ENCODE measurements at regions not wholly inside any gene's neighbourhood (a gene's known extent, or its start where the extent isn't known, plus 50 kb on each side); places are given as distances from the start of the nearest gene placed in this dataset.
"Not testable (repeated sequence)": the region's sequence is repeated elsewhere in the genome, so short reads cannot be mapped to it uniquely, and the experiment has no call there.

DNA sequence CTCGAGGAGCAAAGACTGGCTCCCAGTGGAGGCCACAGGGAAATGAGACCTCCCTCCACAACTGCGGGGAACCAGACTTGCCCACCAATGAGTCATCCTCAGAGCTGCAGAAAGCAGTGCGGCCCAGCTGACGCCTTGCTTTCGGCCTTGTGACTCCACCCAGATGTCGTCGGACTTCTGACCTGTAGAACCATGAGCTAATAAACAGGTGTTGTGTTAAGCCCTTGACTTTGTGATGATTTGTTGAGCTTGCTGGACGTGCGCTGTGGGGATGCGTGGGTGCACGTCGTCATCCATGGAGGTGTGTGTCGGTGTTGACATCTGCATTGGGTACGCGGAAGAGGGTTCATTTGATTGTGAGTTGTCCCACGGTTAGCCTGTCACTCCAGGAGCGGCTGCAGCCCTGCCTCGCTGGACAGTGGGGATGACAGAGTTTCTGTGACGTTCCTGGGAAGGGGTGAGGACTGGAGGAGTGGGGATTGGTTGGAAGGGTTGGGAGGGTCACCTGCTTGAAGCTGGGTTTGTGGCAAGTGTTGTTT is 154.1 kb downstream of the SH3BP4 start:
- DNase-seq = no peak

DNA sequence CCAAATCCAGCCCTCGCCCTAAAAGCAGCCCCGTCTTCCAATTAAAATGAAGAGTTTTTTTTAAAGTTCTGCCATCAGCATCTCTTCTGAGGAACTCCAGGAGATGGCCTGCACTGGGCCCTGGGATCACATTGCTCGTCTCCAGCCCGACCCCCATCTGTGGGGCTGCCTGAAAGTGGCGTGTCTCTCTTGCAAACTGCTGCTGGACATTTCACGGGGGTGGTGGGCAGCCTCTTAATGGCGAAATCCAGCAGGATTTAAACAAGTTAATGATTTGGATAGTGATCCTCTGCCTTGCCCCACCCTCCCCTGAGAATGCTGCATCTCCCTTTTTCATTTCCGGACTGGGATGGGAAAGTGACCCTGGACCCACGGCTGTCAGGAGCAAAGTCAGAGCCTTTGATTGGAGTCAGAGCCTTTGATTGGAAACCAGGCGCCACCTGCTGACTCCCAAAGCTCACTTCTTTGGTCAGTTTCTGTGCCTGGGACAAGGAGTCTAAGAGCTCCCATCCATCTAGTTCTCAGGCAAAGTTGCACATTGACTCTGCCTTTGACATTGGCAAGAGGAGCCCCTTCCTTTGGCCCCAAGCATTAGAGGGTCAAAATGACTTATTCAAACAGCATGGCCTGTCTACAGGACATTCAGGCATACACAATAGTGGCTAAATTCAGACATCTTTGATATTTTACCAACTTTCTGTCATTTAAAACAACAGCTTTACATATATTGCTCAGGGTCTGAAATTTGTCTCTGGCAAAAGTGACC is 155.2 kb downstream of the SH3BP4 start:
- DNase-seq = peak; percentile 56

DNA sequence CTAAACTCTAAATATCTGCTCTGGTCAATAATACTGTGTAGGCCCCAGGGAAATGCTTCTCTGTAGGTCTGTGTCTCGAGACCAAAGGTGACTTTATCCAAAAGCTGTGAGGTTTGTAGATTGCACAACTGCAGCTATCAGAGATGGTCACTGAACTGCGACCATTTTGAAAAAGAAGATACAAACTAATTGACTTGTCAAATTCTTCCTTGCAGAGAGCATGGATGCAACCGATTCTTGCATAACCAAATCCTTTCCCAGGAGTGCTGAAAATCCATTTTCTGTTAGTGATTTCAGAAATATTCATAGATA is 155.8 kb downstream of the SH3BP4 start:
- DNase-seq = no peak

DNA sequence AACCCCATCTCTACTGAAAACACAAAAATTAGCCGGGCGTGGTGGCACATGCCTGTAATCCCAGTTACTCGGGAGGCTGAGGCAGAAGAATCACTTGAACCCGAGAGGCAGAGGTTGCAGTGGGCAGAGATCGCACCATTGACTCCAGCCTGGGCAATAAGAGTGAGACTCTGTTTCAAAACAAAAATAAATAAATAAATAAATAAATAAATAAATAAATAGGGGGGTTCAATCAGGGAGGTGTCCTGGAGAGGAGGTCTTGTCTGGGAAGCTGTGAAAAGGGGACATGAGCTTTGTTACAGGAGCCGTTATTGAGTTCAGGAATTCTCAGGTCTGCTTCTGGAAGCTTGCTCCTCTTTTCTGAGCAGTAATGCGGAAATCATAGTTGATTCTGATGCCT is 157.7 kb downstream of the SH3BP4 start:
- DNase-seq = not testable (repeated sequence)

DNA sequence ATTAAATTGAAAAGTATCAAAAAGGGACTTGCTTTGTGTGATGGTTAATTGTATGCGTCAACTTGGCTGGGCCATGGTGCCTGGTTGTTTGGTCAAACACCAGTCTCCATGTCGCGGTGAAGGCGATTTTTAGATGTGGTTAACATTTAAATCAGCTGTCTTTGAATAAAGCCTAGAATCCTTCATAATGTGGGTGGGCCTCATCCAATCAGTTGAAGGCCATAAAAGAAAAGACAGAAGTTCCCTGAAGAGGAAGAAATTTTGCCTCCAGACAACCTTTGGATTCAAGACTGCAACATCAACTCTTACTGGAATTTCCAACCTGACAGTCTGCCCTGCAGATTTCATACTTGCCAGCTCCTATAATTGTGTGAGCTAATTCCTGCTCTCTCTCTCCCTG is 160.5 kb downstream of the SH3BP4 start:
- DNase-seq = no peak

DNA sequence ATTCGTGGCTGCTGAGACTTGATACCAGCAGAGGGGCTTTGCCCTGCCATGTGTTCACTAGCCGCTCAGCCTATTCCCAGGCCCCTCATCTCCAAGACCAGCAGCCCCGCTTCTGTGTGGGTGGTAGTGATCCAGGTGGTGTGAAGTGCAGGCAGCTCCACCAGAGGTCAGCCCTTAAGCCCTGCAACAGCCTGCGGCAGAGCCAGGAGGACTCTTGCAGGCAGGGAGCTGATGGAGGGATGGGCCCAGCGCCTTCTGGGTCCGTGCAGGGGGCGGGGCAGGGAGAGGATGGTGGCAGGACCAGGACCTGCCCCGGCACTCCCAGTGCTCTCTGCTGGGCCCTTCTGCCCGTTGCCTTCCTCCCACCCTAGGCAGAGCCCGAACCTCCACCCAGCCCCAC is 162.0 kb downstream of the SH3BP4 start:
- DNase-seq = no peak

DNA sequence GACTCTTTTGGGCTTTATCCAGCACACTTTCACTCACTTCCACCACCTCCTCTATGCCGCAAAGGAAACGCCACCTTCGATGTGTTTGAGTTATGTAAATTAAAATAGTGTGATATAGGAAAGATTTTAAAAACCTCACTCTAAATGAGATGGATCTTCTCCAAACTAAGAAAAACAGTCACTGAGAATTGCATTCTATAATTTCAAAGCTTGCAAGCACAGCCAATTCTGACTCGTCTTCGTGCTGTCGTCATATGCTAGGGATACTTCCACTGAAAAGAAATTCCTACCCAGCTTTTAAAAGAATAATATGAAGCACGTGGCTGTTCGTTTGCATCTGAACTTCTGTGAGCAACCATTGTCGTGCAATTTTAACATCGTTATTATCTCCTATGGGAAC is 162.5 kb downstream of the SH3BP4 start:
- no peak for DNase-seq

DNA sequence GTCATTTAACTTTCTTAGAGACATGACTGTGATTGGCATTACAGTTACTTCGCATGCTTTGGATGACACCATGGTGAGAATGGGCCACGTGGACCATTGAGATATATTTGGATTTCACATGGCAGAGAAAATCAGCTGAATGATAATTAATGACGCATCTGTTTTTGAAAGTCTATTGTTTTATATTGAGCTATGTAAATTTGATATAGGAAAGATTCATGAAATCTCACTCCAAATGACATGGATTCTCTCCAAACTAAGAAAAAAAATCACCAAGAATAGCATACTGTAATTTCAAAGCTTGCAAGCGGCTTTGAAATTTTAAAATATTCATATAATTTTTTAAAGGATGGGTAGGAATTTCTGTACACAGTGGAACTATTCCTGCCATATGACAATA is 163.7 kb downstream of the SH3BP4 start:
- no peak for DNase-seq

DNA sequence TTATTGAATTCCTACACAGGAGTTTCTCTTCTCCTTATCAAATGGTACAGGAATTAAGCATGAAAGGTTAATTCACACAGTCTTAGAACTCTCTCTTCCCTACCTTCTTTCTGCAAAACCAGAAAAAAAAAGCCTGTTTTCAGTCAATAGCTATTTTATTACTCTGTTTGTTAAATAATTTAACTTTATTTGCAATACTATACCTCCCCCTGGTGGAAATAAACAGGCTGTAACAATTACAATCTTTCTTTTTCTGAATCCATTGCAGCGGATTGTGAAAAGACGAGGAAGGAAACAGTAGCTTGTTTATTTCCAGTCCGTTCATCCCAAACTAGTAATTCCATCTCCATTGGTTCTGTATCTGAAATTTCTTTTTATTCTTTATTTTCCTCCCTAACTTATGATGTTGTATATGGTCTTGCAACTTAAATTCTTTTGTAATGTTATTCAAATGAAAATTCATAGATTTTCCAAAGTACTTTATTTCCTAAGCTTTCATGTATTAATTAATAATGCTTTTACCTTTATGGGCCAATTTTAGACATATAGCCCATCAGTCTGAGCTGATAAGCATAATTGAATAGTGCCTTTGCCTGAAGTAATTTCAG is 165.2 kb downstream of the SH3BP4 start:
- DNase-seq = peak; percentile 64

DNA sequence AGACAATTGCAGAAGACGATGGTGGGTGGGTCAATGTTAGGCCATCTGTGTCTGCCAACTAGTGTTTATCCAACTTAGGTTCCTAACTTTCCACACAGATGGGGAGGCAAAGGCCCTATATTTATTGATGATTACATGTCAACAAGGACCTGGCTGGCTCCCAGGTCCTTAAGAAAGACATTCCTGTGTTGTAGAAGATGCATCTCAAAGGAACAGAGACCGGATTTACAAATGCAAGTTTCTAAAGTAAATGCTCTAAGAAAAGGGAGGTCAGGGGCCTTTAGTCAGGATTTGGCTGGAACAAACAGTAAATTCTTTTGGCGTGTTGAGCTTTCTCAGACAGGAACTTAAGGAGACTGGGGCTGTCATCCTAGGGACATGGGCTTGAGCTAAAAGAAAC is 175.0 kb downstream of the SH3BP4 start:
- DNase-seq = no peak

DNA sequence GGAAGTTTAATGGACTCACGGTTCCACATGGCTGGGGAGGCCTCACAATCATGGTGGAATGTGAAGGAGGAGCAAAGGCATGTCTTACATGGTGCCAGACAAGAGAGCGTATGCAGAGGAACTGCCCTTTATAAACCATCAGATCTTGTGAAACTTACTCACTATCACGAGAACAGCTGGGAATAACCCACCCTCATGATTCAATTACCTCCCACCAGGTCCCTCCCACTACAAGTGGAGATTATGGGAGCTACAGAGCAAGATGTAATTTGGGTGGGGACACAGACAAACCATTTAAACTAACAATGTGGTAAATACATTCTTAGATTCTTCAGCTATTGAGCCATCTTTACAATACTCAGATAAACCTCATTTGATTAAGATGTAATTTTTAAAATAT is 176.1 kb downstream of the SH3BP4 start:
- DNase-seq = no peak

DNA sequence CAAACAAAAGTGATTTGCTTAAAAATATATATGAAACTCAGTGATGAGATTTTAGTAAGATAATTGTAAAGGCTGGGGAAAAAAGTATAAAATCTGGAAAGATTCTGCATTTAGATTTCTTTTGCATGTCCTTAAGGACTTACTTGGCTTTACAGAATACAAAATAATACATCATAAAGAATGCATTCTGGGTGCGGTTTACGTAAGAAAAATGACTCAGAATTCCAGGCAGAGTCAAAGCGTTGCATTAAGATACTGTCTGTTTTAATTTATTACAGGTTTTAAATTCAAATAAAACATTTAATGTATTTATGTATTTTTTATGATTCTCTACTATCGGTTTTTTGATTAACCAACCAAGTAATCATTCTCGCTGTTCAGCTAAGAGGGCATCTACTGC is 178.0 kb downstream of the SH3BP4 start:
- DNase-seq = no peak

DNA sequence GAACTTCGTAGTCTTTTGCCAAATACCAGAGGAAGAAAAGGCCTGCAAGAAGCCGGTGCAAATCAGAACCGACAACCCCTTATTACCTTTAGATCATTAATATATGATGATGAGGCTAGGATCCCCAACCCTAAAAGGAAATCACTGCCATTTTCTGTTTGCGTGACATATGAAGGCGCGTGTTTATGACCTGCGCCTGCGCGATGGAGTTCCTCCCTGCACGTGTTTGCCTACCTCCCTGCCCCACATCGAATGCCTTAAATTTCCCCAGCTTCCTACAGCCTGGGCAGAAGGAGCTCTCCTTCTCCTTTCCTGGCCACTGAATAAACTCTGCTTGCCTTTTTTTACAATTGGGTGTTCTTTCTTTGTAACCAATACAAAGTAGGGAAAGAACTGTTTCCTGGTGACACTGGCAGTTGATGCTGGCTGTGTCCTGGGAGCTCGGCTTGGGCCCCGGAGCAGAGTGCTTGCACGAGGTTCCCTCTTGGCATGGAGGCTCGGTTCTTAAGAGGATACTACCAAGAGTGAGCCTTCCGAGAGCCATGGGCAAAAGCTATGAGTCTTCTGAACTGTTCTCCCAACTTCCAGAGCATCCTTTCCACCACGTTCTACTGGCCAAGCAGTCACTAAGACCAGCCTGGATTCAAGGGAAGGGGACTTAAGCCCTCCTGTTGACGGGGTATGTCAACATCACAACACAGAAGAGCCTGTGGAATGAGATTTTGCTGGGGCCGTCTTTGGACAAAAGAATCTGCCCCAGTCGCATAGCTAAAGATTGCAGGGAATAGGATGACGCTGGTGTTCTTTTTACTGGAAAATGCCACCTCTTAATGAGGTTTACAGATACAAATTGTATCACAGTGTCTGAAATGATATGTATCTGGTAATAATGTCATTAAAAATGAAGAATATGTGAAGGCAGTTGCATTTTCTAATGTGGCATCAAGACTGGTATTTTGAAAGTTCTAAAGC is 179.8 kb downstream of the SH3BP4 start:
- no peak for DNase-seq

DNA sequence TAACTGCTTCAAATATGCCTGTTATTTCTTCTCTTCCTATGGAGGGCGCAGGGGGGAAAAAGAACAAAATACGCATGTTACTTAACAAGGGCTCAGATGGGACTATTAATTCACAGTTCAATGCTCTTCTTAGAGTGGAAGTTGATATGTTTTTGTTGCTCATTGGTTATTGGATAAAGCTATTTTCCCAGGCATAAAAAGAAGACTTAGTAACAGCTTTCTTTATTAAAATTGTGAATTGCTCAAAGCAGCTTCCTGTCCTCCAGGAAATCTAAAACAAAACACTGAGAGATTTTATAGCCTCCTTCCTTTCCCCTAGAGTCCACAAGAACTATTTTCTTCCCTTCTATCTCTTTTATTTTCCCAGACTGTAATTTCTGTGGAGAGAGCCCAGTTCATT is 180.8 kb downstream of the SH3BP4 start:
- no peak for DNase-seq

DNA sequence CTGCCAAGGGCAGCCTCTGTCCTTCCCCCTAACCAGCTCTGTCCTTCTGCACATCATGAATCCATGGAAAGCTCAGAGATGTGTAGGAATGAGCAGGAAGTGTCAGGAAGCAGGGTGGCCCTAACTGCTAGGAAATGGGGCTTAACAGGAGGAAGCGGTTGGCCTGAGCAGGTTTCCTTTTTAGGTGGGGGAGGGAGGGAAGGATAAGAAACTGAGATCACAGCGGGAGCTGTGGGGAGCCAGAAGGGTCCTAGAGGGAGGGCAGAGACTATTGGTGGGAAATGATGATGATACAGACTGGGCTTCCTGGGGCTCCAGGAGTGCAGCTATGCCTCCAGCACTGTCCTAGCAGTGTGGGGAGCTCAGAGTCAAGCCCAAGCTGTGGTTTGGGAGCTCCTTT is 182.0 kb downstream of the SH3BP4 start:
- no peak for DNase-seq

DNA sequence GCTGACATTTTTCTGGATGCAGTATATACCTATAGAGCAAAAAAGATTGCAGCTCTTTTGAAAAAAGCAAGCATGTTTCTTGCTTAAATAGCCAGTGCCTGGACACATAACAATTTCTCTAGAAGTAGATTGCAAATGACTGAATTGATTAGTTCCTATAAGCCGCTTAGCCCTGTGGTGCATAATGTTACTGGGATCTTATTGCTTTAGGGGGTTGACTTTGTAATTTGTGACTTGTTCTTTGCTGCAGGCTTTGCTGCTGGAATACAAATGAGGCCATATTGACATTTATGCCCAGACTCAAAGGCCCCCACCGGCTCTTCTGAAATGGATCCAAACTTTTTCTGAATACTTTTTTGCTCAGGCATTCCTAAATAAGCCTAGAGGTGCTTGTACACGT is 182.6 kb downstream of the SH3BP4 start:
- no peak for DNase-seq

DNA sequence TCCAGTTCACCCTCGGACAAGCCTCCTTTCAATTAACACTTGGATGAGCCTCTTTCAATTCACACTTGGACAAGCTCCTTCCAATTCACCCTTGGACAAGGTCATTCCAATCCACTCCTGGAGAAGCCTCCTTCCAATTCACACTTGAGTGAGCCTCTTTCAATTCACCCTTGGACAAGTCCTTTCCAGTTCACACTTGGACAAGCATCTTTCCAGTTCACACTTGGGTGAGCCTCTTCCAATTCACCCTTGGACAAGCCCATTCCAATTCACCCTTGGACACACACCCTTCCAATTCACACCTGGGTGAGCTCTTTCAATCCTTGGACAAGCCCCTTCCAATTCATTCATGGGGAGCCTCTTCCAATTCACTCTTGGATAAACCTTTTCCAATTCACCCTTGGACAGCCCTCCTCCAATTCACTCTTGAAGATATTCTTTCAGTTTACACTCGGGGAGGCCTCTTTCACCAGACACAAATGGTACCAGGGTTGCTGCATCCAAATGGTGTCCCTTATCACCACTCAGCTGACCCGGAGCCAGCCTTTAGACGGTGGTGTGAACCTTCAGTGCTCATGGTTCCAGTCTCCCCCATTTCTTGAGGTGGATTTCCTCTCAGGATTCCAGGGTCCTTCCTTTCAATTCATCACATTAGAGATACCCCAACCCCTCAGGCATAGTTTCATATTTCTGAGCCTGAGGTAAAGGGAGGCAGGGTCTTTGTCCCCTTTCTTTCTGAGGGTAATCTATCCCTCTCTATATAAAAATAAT is 183.6 kb downstream of the SH3BP4 start:
- DNase-seq = no peak

DNA sequence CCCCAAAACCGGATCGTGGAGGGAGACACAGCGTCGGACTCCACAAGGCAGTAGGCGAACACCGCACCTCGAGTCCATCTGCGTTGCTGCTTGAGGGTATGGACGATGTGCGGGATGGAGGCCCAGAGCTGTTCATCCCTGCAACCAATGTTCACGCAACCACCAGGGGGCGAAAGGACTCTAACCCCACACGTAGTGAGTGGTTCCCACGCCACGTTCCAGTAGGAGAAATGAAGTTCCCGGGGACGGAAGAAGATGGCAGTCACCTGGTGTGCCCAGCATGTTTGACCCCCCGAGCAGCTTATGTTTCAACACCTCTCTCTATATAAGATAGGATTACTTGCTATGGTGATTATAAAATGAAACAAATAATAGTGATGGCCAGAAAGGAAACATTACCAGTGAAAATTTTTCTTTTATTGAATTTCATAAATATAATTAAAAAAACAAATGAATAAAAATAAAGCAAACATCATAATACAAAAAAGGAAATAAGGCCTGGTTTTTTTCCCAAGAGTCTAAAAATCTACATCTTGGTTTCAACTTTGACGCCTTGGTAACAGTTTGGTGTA is 184.3 kb downstream of the SH3BP4 start:
- peak; percentile 74 for DNase-seq

DNA sequence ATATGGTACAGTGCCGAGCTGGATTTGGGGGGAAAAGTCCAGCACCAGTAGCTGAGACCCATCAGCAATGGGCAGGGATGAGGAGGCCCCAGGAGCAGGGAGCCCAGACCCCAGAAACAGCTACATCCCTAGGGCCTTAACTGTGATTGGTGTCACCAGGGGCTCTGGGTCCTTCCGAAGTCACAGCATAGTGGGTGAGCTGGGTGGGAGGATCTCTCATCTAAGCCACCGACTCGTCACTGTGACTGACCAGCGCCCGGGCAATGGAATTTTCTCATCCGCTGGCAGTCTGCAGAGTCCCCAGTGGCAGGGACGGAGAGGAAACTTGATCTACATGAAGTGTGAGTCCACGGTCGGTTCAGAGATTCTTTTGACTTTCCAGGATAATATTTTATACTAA is 186.5 kb downstream of the SH3BP4 start:
- no peak for DNase-seq

DNA sequence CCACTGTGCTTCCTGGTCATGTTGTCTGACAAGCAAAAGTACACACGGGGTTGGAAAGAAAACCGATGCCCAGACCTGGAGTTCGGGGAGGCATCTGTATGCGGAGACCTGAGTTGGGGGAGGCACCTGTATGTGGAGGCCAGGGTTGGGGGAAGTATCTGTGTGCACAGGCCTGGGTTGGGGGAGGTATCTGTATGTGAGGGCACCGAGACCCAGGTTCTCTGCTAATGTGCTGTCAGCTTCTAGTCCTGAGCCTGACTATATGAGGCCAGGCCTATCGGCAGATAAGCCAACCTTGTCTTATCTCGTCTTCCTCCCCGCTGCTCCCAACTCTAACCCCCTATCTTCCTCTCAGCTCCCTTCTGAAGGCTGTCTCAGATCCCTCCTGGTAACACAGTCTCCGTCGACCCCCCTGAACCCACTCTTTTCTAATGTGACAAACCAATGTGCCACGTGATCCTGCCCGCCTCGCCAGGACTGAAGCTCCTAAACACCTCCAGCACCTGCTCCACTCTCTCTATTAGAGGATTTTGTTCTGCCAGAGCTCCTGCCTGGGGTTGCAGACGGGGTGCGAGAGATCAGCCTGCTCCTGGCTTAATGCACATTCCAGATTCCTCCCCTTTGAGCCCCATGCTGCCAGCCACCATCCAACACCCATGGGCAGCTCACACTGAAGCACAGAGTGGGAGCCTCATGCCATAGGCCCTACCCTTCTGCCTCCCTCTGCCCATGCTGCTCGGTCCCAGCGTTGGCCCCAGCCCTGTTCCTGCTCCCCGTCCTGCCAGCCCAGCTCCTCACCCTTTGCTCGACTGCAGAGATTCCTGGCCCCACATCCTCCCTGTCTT is 188.4 kb downstream of the SH3BP4 start:
- no peak for DNase-seq

DNA sequence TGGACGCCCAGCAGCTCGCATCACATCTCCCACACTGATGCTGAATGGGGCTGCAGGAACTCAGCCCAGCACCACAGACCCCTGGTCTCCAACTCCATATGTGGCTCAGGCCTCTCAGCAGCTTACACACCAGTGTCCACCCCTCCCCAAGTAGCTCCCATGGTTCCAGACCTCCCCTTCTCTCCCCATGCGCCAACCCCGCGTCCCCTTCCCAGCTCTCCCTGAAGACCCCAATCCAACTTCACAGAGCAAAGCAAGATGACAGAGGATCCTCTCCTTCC is 188.9 kb downstream of the SH3BP4 start:
- no peak for DNase-seq
